Vagina (tissue), 2 donors: ENCODE measurements at regions not wholly inside any gene's neighbourhood (a gene's known extent, or its start where the extent isn't known, plus 50 kb on each side); places are given as distances from the start of the nearest gene placed in this dataset.

Experiments
- CTCF ChIP-seq, 3 experiments: fragments of 450-650 bp in 2 of 3; fragments of 200-600 bp in 1 of 3; sonication (generic) in 1 of 3; IDR thresholded peaks; one replicate each; pipeline ENCODE4 v1.5.1; 2017 to 2019; ENCODE audit warnings: antibody characterized with exemption in 3 of 3, mild to moderate bottlenecking in 2 of 3, moderate library complexity in 2 of 3
- POLR2A ChIP-seq, 2 donors: fragments of 450-650 bp; IDR thresholded peaks; one replicate each; pipeline ENCODE4 v1.6.1; 2017; ENCODE audit warnings: antibody characterized with exemption in 2 of 2, mild to moderate bottlenecking in 2 of 2, moderate library complexity in 2 of 2

GRCh38 chr3:86561215-86561614, 429.7 kb downstream of the VGLL3 start:
- TF ChIP-seq CTCF (IDR thresholded peaks at IDR 0.05) = no peak
- no peak for TF ChIP-seq POLR2A (IDR thresholded peaks at IDR 0.05)
